H1 (cell line): ENCODE measurements at regions not wholly inside any gene's neighbourhood (a gene's known extent, or its start where the extent isn't known, plus 50 kb on each side); places are given as distances from the start of the nearest gene placed in this dataset.

ENCODE experiments used
- MAFK ChIP-seq: IDR thresholded peaks from 2 replicates; pipeline ENCODE4 v1.6.1; 2012; ENCODE audit warnings: low read depth, mild to moderate bottlenecking, improper control_type of control experiment, low read length
- PHF8 ChIP-seq: fragments of 200-600 bp; sonication (generic); conservative IDR thresholded peaks from 2 replicates; pipeline ENCODE4 v1.7.1; 2012; ENCODE audit warnings: low read depth, mild to moderate bottlenecking, inconsistent platforms, low read length, moderate library complexity

- TF ChIP-seq MAFK, result no peak
- TF ChIP-seq PHF8, result no peak
- TF ChIP-seq, all 59 proteins: peak for 0
Observed at GRCh38 chr21:15408089-15408488, 321.7 kb upstream of the USP25 start (continued).
